ENCODE measurements at regions not wholly inside any gene's neighbourhood (a gene's known extent, or its start where the extent isn't known, plus 50 kb on each side); places are given as distances from the start of the nearest gene placed in this dataset.

GRCh38 chr4:137468836-137469235 is 63.5 kb downstream of the PCDH18 start:
- TF ChIP-seq CTCF (conservative IDR thresholded peaks at IDR 0.05 in 1 of 2, IDR thresholded peaks at IDR 0.05 in 1 of 2; ENCODE audit: low read depth in 1 of 2, low read length in 2 of 2) (no peak), EZH2 (IDR thresholded peaks at IDR 0.05; ENCODE audit: low read length, missing control alignments) (no peak)

Data from fibroblast of lung (primary cell).